ENCODE measurements at regions not wholly inside any gene's neighbourhood (a gene's known extent, or its start where the extent isn't known, plus 50 kb on each side); places are given as distances from the start of the nearest gene placed in this dataset.

GRCh38 chr16:50981951-50982350 lies 169.1 kb downstream of the SALL1 start:
- TF ChIP-seq CTCF (IDR thresholded peaks at IDR 0.05): no peak
- Histone ChIP-seq H3K4me3 (no peak overlapping the region), H3K27me3 (ENCODE audit: insufficient read depth in 3 of 3, low read length in 2 of 3) (no peaks in the 10 kb centered on the region), H3K4me1 (no peaks in the 10 kb centered on the region), H3K9me3 (no peaks in the 10 kb centered on the region), H3K27ac (no peak overlapping the region), H3K36me3 (ENCODE audit: insufficient read depth in 1 of 2, low read depth in 1 of 2) (no peaks in the 10 kb centered on the region)
- ATAC-seq: no peak
- no peak for DNase-seq
- intact Hi-C loops (cut with DNase I): no loop called here
- WGBS, 3 donors: 77 to 80% (median 78%) methylated on average over 6 of the region's 6 CpGs

GRCh38 chr16:50980666-50981065 lies 170.4 kb downstream of the SALL1 start:
- H3K27ac ChIP-seq: no peak overlapping the region
- DNase-seq (no peak), ATAC-seq (no peak)
- H3K36me3 ChIP-seq (ENCODE audit: insufficient read depth in 1 of 2, low read depth in 1 of 2): no peaks in the 10 kb centered on the region
- intact Hi-C loops (cut with DNase I): no loop called here
- no peak for TF ChIP-seq CTCF (IDR thresholded peaks at IDR 0.05)
- H3K4me3 ChIP-seq: no peak overlapping the region
- 59 to 79% (median 62%) methylated on average over 3 of the region's 3 CpGs for WGBS, 3 donors
- H3K9me3 ChIP-seq: no peaks in the 10 kb centered on the region
- no peaks in the 10 kb centered on the region for H3K27me3 ChIP-seq (ENCODE audit: insufficient read depth in 3 of 3, low read length in 2 of 3)
- no peaks in the 10 kb centered on the region for H3K4me1 ChIP-seq

DNA sequence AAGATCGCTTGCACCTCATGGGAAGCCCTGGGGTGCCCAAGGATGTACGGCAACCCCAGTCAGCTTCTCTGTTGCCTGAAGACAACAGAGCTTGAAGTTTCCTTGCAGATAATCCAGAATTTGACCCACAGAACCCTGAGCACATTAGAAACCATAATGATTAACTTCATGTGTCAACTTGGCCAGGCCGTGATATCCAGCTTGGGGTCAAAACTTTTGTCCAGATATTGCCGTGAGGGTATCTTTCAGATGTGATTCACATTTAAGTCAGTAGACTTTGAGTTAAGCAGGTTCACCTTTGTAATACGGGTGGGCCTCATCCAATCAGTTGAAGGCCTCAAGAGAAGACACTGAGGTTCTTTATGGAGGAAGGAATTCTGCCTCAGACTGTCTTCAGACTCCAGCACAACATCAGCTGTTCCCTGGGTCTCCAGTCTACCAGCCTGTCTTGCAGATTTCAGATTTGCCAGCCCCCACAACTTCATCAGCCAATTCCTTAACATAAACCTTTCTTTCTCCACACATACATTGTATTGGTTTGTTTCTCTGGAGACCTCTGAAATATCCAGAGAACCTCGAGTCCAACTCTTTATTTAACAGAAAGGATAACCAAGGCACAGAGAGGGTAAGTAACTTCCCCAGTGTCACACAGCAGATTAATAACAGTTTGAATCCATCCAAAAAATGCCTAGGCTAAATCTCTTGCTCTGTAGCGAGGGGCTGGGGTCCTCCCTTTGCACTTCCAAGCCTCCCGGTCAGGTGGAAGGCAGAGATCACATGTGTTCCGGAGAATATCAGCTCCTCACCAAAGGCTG lies 171.1 kb downstream of the SALL1 start:
- no peak overlapping the region for H3K4me3 ChIP-seq
- 70 to 77% (median 73%) methylated on average over 9 of the region's 9 CpGs for WGBS, 3 donors
- H3K4me1 ChIP-seq: no peaks in the 10 kb centered on the region
- ATAC-seq: no peak
- intact Hi-C loops (cut with DNase I): no loop called here
- no peak for TF ChIP-seq CTCF (IDR thresholded peaks at IDR 0.05)
- H3K27ac ChIP-seq: no peak overlapping the region
- peaks cover 0 to under 1% (median 0%) of the 10 kb centered on the region in 3 donors for H3K27me3 ChIP-seq (ENCODE audit: insufficient read depth in 3 of 3, low read length in 2 of 3)
- no peaks in the 10 kb centered on the region for H3K36me3 ChIP-seq (ENCODE audit: insufficient read depth in 1 of 2, low read depth in 1 of 2)
- no peaks in the 10 kb centered on the region for H3K9me3 ChIP-seq
- no peak for DNase-seq

- Histone ChIP-seq H3K27ac (no peak overlapping the region), H3K4me1 (no peaks in the 10 kb centered on the region), H3K9me3 (no peaks in the 10 kb centered on the region), H3K4me3 (no peak overlapping the region), H3K36me3 (ENCODE audit: insufficient read depth in 1 of 2, low read depth in 1 of 2) (no peaks in the 10 kb centered on the region), H3K27me3 (ENCODE audit: insufficient read depth in 3 of 3, low read length in 2 of 3) (peaks cover 0 to 2% (median 0%) of the 10 kb centered on the region in 3 donors)
- 37 to 48% (median 38%) methylated on average over 11 of the region's 11 CpGs for WGBS, 3 donors
- intact Hi-C loops (cut with DNase I): no loop called here
- ATAC-seq (no peak), DNase-seq (no peak)
- no peak for TF ChIP-seq CTCF (IDR thresholded peaks at IDR 0.05)
Observed at GRCh38 chr16:50977138-50977537, 173.9 kb downstream of the SALL1 start.
